D721Med (cell line): ENCODE measurements at regions not wholly inside any gene's neighbourhood (a gene's known extent, or its start where the extent isn't known, plus 50 kb on each side); places are given as distances from the start of the nearest gene placed in this dataset.

Source experiments
- DNase-seq: peaks from one replicate; pipeline ENCODE4 v3.0.0; 2011; ENCODE audit warnings: low spot score; ENCODE audit not compliant: insufficient read length
- FAIRE-seq: peaks from 2 replicates; lab custom pipeline; 2011; peaks lifted over from hg19 to GRCh38; lab: Jason Lieb, UNC
- TF ChIP-seq, protein P1 (sequence below): IDR thresholded peaks from 2 replicates; pipeline ENCODE4 v1.5.1; 2012; ENCODE audit warnings: mild to moderate bottlenecking, control low read depth; ENCODE audit not compliant: insufficient read depth; ENCODE audit errors: missing control alignments

DNA sequence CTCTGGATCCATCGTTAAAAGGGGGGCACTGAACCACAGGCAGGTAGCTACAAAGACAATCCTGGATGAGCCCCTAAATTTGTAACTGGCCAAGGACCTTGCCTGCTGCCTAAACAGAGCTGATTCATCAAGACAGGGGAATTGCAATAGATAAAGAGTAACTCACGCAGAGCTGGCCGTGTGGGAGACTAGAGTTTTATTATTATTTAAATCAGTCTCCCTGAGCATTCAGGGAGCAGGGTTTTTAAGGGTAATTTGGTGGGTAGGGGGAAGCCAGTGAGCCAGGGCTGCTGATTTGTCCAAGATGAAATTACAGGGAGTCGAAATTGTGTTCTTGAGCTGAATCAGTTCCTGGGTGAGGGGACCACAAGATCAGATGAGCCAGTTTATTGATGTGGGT is 885.1 kb upstream of the CADM2 start:
- DNase-seq (no peak), FAIRE-seq (no peak)
- TF ChIP-seq, protein P1, sequence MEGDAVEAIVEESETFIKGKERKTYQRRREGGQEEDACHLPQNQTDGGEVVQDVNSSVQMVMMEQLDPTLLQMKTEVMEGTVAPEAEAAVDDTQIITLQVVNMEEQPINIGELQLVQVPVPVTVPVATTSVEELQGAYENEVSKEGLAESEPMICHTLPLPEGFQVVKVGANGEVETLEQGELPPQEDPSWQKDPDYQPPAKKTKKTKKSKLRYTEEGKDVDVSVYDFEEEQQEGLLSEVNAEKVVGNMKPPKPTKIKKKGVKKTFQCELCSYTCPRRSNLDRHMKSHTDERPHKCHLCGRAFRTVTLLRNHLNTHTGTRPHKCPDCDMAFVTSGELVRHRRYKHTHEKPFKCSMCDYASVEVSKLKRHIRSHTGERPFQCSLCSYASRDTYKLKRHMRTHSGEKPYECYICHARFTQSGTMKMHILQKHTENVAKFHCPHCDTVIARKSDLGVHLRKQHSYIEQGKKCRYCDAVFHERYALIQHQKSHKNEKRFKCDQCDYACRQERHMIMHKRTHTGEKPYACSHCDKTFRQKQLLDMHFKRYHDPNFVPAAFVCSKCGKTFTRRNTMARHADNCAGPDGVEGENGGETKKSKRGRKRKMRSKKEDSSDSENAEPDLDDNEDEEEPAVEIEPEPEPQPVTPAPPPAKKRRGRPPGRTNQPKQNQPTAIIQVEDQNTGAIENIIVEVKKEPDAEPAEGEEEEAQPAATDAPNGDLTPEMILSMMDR, result no peak

DNA sequence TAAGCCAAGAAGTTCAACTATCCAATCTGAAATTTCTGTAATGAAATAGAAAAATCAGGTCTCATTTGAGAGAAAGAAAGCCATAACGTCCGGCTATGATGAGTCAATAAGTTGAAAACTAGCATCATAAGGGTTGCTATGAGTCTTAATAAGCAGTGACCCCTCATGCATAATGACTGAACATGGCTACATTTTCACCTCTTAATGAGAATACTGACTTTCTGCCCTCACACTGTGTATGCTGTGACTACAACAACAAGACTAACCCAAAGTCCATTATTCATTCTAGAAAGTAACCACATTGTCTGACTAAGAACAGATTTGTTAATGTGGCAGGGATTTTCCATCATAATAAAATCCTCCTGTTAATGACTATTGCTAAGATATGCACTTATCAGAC is 884.0 kb upstream of the CADM2 start:
- FAIRE-seq, result no peak
- TF ChIP-seq, protein P1, result no peak
- no peak for DNase-seq

DNA sequence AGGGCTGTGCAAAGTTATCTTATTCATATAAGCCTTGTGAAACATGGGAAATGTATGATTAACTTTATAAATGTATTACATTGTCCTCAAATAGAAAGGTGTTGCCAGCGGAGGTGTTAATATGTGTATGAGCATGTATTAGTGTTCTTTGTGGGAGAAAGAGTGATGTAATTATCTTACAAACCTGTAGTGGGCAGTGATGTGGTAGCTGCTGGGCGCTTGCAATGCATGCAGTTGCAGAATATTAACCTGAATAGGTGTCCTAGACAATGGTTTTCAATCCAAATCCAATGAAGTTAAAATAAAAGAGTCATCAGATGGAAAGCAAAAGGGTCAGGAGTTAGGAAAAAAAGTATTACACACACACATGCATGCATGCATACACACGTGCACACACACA is 881.3 kb upstream of the CADM2 start:
- DNase-seq, result no peak
- TF ChIP-seq, protein P1, result peak; percentile 16
- FAIRE-seq, result peak; percentile 51

DNA sequence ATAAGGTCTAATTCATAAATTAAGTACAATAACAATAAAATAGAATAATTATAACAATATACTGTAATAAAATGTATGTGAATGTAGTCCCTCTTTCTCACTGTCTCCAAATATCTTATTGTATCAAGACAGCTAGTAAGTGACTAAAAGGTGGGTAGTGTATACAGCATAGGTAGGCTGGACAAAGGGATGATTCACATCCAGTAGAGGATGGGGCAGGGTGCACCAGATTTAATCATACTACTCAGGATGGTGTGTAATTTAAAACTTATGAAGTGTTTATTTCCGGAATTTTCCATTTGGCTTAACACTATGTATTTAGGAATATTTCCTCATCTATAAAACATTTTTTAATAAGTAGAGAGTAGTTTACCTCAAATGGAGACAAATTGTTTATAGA is 876.1 kb upstream of the CADM2 start:
- DNase-seq, result no peak
- TF ChIP-seq, protein P1, result no peak
- FAIRE-seq, result no peak

DNA sequence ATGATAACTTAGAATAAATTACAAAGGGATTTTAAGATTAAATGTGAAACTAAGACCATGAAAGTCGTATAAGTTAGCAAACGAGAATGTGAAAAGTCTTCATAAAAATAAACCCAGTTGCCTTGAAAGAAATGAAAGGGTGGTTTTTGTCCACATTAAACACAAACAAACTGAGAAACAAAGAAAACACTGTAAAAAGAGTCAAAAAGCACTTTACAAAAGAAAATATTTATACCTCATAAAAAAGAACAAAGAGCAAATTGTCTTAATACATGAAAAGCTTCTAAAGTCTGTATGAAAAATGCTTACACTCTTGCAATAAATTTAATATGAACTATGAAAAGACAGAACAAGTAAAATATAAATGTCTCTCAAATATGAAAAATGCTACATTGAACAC is 865.9 kb upstream of the CADM2 start:
- DNase-seq, result no peak
- no peak for FAIRE-seq
- TF ChIP-seq, protein P1, result no peak

DNA sequence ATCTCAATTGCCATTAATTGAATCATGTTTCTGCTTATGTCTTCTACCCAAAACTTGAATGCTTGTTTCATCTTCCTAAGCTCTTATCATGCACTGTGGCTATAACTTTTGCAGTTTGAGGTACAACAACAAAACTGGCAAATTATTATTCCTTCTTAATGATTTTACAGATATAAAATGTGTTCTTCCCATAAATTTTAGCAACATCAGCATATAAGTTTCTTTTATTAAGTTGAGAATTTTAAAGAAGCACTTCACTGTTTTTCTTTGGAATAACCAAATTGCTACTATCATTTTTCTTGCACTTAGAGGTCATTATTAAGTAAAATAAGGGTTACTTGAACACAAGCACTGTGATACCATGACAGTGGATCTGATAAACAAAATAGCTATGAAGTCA is 862.6 kb upstream of the CADM2 start:
- FAIRE-seq (no peak), DNase-seq (no peak)
- TF ChIP-seq, protein P1, result no peak

DNA sequence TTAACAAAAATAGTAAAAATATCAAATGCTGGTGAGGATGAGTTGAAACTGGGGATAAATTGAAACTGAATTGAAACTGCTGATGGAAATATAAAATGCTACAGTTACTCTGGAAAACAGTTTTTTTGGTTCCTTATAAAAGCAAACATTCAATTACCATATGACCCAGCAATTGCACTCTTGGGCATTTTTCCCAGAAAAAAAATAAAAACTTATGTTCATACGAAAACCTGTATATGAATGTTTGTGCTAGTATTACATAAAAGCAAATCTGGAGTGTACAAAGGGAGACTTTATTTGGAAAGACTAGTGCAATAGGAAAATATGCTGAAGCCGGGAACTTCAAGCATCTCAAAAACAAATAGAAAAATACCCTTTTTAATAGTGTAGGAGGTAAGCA is 857.9 kb upstream of the CADM2 start:
- TF ChIP-seq, protein P1, result no peak
- FAIRE-seq (no peak), DNase-seq (no peak)
